Pancreas (tissue), 10 donors: ENCODE measurements at regions not wholly inside any gene's neighbourhood (a gene's known extent, or its start where the extent isn't known, plus 50 kb on each side); places are given as distances from the start of the nearest gene placed in this dataset.

Experiments used
- ATAC-seq, 4 donors: fragments of 200-7000 bp; cut with Tn5 transposase; one replicate each; pipeline versions ENCODE4 v1.8.0 to v1.9.1; 2020; ENCODE audit warnings: mild to moderate bottlenecking in 4 of 4, moderate library complexity in 4 of 4
- DNase-seq, 6 donors: peaks; one replicate each; pipeline ENCODE4 v3.0.0-alpha.2; 2020
- FAIRE-seq: peaks from 2 replicates; lab custom pipeline; 2012; peaks lifted over from hg19 to GRCh38; lab: Jason Lieb, UNC
- H3K27ac ChIP-seq, 4 donors: fragments of 200-600 bp; sonication (generic); 1 replicate in 3 of 4; 2 replicates in 1 of 4; pipeline versions ENCODE4 v1.5.0 to v1.8.0; 2020
- H3K27me3 ChIP-seq, 4 donors: fragments of 200-600 bp; one replicate each; pipeline ENCODE4 v1.8.0; 2021
- H3K36me3 ChIP-seq, 3 donors: fragments of 200-600 bp; sonication (generic) in 1 of 3; one replicate each; pipeline versions ENCODE4 v1.5.0 to v1.8.0; 2020 to 2021
- H3K4me1 ChIP-seq, 3 donors: fragments of 200-600 bp; one replicate each; pipeline ENCODE4 v1.8.0; 2021
- H3K4me3 ChIP-seq, 4 donors: fragments of 200-600 bp; sonication (generic) in 2 of 4; one replicate each; pipeline versions ENCODE4 v1.5.0 to v1.8.0; 2020 to 2021
- H3K9me3 ChIP-seq, 4 donors: fragments of 200-600 bp; one replicate each; pipeline ENCODE4 v1.8.0; 2021
- WGBS, 2 donors: extraction: QIAGEN DNeasy Blood & Tissue Kit; methylation state at CpG; one replicate each; pipeline ENCODE4 v1.1.7; 2013; 5-methylcytosine and 5-hydroxymethylcytosine counted together
- intact Hi-C, 3 donors: fragments of 100-400 bp; cut with DNase I; formaldehyde crosslinking; loops; one replicate each; pipeline versions ENCODE4 v1.11.1 to v1.14.2; 2022
- TF ChIP-seq, protein P1 (sequence below), 4 donors: fragments of 200-600 bp; sonication (generic) in 3 of 4; IDR thresholded peaks; one replicate each; pipeline versions ENCODE4 v1.5.0 to v1.8.0; 2021; ENCODE audit warnings: antibody characterized with exemption in 4 of 4
- donor health status: healthy with polysubstance abuse.
- donor health status: DM: no; HTN: no; CAD: no; lungs with moderate emphysema.
- donor health status: DM: no; HTN: no; CAD: no.
- donor health status: control.
- donor health status: control.
- donor health status: Bipolar disorder and iron deficiency.
- donor health status: DM: yes; HTN: yes; CAD: no.
- donor health status: DM: no; HTN: no; CAD: no.
- donor health status: DM: no; HTN: no; CAD: no.
- donor health status: DM: yes; HTN: yes; CAD: no.

DNA sequence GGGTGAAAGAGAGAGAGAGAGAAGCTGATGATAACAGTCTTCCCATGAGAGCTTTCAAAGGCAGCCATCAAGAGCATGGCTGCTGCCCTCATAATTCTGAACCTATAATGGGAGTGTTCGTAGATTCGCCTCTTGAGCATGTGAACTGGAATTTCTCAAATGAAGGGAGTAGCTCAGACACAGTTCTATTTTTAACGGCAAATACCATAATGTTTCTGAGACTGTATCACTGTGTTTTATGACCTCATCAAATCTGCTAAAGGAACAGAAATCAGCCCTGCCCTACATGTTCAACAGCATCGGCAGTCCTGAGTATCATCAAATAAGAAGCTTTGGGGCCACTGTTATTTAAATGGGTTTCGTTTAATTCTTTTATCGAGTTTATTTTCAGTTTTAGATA is 645.6 kb downstream of the GALR1 start:
- Histone ChIP-seq H3K27ac (no peak overlapping the region), H3K9me3 (no peaks in the 10 kb centered on the region), H3K4me3 (no peak overlapping the region), H3K27me3 (peaks cover 0 to 15% (median 0%) of the 10 kb centered on the region in 4 donors), H3K4me1 (no peaks in the 10 kb centered on the region), H3K36me3 (no peaks in the 10 kb centered on the region)
- FAIRE-seq (no peak), ATAC-seq (no peak), DNase-seq (no peak)
- TF ChIP-seq, protein P1, sequence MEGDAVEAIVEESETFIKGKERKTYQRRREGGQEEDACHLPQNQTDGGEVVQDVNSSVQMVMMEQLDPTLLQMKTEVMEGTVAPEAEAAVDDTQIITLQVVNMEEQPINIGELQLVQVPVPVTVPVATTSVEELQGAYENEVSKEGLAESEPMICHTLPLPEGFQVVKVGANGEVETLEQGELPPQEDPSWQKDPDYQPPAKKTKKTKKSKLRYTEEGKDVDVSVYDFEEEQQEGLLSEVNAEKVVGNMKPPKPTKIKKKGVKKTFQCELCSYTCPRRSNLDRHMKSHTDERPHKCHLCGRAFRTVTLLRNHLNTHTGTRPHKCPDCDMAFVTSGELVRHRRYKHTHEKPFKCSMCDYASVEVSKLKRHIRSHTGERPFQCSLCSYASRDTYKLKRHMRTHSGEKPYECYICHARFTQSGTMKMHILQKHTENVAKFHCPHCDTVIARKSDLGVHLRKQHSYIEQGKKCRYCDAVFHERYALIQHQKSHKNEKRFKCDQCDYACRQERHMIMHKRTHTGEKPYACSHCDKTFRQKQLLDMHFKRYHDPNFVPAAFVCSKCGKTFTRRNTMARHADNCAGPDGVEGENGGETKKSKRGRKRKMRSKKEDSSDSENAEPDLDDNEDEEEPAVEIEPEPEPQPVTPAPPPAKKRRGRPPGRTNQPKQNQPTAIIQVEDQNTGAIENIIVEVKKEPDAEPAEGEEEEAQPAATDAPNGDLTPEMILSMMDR (IDR thresholded peaks at IDR 0.05): no peak
- intact Hi-C loops: no loop called here
- 73 to 75% methylated on average over 6 of the region's 6 CpGs for WGBS, 2 donors

DNA sequence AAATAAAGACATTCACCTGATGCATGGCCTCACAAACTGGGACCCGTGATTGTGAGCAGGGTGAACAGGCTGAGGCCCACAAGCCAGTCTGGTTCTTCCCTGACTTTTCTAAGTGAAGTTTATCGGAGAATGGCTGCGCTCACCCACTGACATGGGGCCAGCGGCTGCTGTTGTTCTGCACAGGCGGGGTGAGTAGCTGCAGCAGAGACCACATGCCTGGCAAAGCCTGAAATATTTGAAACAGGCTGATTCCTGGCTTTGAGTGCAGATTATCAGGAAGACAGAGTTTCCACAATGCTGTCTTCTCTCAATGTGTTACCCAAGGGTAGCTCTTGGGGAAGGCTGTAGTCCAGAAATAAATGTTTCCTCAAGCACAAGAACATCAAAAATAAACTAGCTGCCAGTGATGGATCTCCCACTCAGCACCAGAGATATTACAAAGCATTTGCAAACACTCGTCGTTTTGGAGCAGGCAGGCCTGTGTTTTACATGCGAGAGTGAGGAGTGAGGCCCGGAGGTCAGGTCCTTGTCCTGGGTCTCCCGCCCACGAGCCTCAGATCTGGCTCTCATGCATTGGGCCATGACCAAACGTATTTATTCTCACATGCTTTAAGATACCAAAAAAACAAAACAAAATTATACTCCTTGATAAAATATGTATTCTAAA is 647.1 kb downstream of the GALR1 start:
- Histone ChIP-seq H3K27ac (no peak overlapping the region), H3K4me1 (peaks cover 0 to 2% (median 0%) of the 10 kb centered on the region in 3 donors), H3K4me3 (no peak overlapping the region), H3K36me3 (no peaks in the 10 kb centered on the region), H3K27me3 (peaks cover 0 to 15% (median 0%) of the 10 kb centered on the region in 4 donors), H3K9me3 (no peaks in the 10 kb centered on the region)
- DNase-seq (no peak), ATAC-seq (no peak), FAIRE-seq (no peak)
- WGBS, 2 donors: 61 to 64% methylated on average over 12 of the region's 12 CpGs
- intact Hi-C loops: no loop called here
- TF ChIP-seq, protein P1 (IDR thresholded peaks at IDR 0.05): no peak

DNA sequence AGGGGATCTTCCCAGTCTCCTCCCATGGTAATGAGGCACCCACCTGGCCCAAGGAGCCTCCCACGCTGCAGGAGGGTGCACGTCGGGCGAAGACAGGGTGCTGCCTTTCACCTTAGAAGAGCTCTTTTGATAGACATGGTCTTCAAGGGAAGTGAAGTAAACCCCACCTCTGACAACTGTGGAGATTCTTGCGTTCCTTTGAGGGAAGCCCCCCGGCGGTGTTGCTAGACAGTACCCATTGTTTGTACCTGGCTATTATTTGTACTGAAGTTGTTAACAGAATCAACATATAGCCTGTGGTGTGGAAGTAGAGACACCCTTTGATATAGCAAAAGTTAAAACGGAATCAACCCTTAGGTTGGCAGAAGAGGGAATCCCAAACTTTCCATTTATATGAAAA is 648.0 kb downstream of the GALR1 start:
- TF ChIP-seq, protein P1 (IDR thresholded peaks at IDR 0.05): no peak
- DNase-seq (no peak), FAIRE-seq (no peak), ATAC-seq (no peak)
- 28 to 31% methylated on average over 8 of the region's 8 CpGs for WGBS, 2 donors
- no peaks in the 10 kb centered on the region for H3K36me3 ChIP-seq
- no peaks in the 10 kb centered on the region for H3K9me3 ChIP-seq
- intact Hi-C loops: no loop called here
- H3K4me1 ChIP-seq: peaks cover 0 to 2% (median 0%) of the 10 kb centered on the region in 3 donors
- H3K27me3 ChIP-seq: peaks cover 0 to 15% (median 0%) of the 10 kb centered on the region in 4 donors
- no peak overlapping the region for H3K27ac ChIP-seq
- no peak overlapping the region for H3K4me3 ChIP-seq

DNA sequence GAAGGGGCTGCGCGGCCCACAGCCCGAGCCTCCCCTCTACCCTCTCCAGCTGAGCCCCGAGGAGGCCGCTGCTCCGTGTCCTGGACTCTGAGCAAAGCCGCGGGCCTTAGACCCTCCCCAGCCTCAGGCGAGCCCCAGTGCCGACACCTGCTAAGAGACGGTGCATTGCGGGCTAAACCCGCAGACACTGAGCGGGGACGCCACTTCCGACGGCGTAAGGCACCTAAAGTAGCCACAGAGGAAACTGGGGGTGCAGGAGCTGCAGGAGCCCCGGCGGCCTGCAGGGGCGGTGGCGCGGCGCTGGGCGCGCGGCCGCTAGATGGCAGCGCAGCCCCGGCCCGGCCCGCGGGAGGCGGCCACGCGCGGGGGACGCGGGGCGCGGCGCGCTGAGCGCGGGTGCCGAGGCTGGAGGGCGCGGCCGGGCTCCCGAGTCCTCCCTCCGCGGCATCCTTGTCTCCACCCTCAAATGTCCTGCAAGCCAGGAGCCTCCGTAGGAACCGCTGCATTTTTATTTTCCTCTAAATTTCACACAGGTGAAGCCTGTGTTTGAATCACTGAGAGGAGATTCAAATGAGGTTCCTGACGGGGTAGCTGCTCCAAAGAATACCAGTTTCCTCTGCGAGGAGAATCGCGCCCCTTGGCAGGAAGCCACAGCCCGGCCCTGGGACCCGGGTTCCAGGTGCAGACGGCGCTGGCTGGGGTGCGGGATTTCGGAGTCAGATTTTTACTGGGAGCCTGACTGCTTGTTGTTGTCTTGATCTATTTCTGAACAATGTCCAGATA is 650.5 kb downstream of the GALR1 start:
- H3K9me3 ChIP-seq: no peaks in the 10 kb centered on the region
- peaks cover 0 to 15% (median 0%) of the 10 kb centered on the region in 4 donors for H3K27me3 ChIP-seq
- H3K4me3 ChIP-seq: peak overlapping the region in 2 of 4 donors; percentile 13 to 32
- WGBS, 2 donors: 4% methylated on average over 56 to 64 of the region's 64 CpGs
- H3K4me1 ChIP-seq: peaks cover 0 to 2% (median 0%) of the 10 kb centered on the region in 3 donors
- intact Hi-C loops: no loop called here
- H3K36me3 ChIP-seq: no peaks in the 10 kb centered on the region
- FAIRE-seq (no peak), ATAC-seq (peak; percentile 93 to 100 (median 97)), DNase-seq (peak in 5 of 6 donors; percentile 7 to 80 (median 52))
- no peak overlapping the region for H3K27ac ChIP-seq
- TF ChIP-seq, protein P1 (IDR thresholded peaks at IDR 0.05): peak; percentile 59 to 65 (median 59)
